PFSK-1 (cell line): ENCODE measurements at regions not wholly inside any gene's neighbourhood (a gene's known extent, or its start where the extent isn't known, plus 50 kb on each side); places are given as distances from the start of the nearest gene placed in this dataset.

Experiments
- FOXP2 ChIP-seq: optimal IDR thresholded peaks from 2 replicates; pipeline ENCODE3; 2011; ENCODE audit warnings: borderline replicate concordance, control low read depth, inconsistent platforms; ENCODE audit not compliant: insufficient read depth; ENCODE audit errors: extremely low read length, extremely low read depth
- POLR2AphosphoS5 ChIP-seq: IDR thresholded peaks from 2 replicates; pipeline ENCODE4 v1.6.1; 2012; ENCODE audit warnings: low read depth, mild to moderate bottlenecking, control low read depth, low read length, moderate library complexity
- SIN3A ChIP-seq: IDR thresholded peaks from 2 replicates; pipeline ENCODE4 v1.6.1; 2012; ENCODE audit warnings: mild to moderate bottlenecking, low read length, moderate library complexity, borderline replicate concordance; ENCODE audit not compliant: insufficient read depth
- TAF1 ChIP-seq: IDR thresholded peaks from 2 replicates; pipeline ENCODE4 v1.6.1; 2012; ENCODE audit warnings: low read length, control low read depth, borderline replicate concordance; ENCODE audit not compliant: insufficient read depth
- TF ChIP-seq, protein P1 (sequence below), 2 experiments: IDR thresholded peaks; 2 replicates each; pipeline versions ENCODE4 v1.6.1 to v1.8.0; 2011 to 2012; ENCODE audit warnings: low read depth in 2 of 2, low read length in 2 of 2, control low read depth in 1 of 2, inconsistent platforms in 1 of 2, mild to moderate bottlenecking in 1 of 2, moderate library complexity in 1 of 2; ENCODE audit not compliant: insufficient read depth in 1 of 2

DNA sequence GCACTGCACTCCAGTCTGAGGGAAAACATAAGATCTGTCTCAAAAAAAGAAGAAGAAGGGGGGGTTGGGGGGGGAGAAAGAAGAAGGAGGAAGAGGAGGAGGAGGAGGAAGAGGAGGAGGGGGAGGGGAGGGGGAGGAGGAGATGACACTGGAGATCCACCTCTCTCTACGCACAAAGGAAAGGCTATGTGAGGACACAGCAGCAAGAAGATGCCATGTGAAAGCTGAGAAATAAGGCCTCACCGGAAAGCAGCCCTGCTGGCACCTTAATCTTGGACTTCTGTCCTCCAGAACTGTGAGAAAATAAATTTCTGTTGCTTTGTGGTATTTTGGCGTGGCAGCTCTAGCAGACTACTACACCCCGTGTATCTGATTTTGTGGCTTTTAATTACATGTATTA lies 477.9 kb downstream of the MED13L start:
- no peak for TF ChIP-seq POLR2AphosphoS5
- no peak for TF ChIP-seq FOXP2
- no peak for TF ChIP-seq SIN3A
- TF ChIP-seq, protein P1, sequence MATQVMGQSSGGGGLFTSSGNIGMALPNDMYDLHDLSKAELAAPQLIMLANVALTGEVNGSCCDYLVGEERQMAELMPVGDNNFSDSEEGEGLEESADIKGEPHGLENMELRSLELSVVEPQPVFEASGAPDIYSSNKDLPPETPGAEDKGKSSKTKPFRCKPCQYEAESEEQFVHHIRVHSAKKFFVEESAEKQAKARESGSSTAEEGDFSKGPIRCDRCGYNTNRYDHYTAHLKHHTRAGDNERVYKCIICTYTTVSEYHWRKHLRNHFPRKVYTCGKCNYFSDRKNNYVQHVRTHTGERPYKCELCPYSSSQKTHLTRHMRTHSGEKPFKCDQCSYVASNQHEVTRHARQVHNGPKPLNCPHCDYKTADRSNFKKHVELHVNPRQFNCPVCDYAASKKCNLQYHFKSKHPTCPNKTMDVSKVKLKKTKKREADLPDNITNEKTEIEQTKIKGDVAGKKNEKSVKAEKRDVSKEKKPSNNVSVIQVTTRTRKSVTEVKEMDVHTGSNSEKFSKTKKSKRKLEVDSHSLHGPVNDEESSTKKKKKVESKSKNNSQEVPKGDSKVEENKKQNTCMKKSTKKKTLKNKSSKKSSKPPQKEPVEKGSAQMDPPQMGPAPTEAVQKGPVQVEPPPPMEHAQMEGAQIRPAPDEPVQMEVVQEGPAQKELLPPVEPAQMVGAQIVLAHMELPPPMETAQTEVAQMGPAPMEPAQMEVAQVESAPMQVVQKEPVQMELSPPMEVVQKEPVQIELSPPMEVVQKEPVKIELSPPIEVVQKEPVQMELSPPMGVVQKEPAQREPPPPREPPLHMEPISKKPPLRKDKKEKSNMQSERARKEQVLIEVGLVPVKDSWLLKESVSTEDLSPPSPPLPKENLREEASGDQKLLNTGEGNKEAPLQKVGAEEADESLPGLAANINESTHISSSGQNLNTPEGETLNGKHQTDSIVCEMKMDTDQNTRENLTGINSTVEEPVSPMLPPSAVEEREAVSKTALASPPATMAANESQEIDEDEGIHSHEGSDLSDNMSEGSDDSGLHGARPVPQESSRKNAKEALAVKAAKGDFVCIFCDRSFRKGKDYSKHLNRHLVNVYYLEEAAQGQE (IDR thresholded peaks at IDR 0.05; ENCODE audit: insufficient read depth in 1 of 2, low read depth in 2 of 2, low read length in 2 of 2), result no peak
- TF ChIP-seq TAF1, result no peak

DNA sequence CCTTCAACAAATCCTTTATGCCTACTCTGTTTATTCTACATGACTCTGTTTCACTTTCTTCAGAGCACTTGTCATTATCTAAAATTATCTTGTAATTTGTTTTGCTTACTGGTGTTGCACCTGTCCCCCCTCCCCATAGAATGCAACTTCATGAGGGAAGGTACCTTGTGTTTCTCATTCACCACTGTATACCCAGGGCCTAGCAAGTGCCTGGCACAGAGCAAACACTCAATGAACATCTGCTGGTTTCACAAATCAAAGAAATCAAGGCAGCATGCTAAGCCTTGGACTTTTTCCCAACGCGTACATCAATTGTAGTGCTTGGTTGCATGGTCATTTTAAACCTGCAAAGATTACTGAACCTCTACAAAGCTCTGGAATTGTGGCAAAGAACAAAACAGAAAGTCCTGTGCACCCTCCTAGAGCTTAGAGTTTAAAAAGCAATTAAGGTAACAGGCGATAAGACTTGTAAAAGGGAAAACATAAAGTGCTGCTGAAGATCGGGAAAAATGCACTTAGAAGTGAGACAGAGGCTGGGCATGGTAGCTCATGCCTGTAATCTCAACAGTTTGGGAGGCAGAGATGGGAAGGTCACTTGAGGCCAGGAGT lies 479.1 kb downstream of the MED13L start:
- no peak for TF ChIP-seq POLR2AphosphoS5
- no peak for TF ChIP-seq SIN3A
- TF ChIP-seq TAF1, result no peak
- no peak for TF ChIP-seq FOXP2
- TF ChIP-seq, protein P1 (IDR thresholded peaks at IDR 0.05; ENCODE audit: insufficient read depth in 1 of 2, low read depth in 2 of 2, low read length in 2 of 2), result no peak

DNA sequence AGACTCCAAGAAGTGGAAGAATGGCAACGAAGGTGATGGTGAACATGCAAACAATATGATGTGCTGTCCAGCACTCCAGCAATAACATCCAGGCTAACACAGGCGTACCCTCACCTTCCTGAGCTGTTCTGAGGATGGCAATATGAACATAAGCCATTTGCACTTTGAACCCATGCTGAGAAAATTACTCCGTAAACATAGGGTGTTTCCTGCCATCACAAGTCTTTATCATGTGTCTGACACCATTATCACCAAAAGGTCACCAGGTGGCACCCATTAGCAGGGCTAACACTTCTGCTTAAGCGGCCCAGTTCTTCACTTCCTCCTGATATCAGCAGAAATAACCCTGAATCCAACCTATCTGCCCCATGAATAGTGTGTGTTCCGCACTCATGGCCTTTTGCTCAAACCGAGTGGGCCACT lies 482.8 kb downstream of the MED13L start:
- no peak for TF ChIP-seq FOXP2
- no peak for TF ChIP-seq SIN3A
- TF ChIP-seq TAF1, result no peak
- no peak for TF ChIP-seq POLR2AphosphoS5
- TF ChIP-seq, protein P1 (IDR thresholded peaks at IDR 0.05; ENCODE audit: insufficient read depth in 1 of 2, low read depth in 2 of 2, low read length in 2 of 2), result no peak

DNA sequence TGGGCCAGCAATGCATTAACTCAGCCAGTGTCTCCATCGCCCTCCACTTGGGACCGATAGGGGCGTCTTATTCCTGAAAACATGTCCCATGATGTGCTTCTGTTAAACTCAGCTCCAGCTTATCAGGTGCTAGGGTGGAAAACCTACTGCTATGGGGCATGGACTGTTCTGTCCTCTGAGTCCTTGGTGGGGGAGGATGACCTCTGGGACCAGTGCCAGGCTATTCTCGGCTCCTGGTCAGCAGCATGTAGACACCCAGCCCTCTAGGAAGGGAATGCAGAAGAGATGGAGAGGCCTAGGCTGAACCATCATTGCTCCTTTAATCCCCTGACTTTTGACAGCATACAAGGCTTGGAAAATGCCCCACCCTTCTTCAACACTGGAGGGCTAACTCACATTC lies 486.2 kb downstream of the MED13L start:
- no peak for TF ChIP-seq TAF1
- TF ChIP-seq, protein P1 (IDR thresholded peaks at IDR 0.05; ENCODE audit: insufficient read depth in 1 of 2, low read depth in 2 of 2, low read length in 2 of 2), result no peak
- TF ChIP-seq POLR2AphosphoS5, result no peak
- TF ChIP-seq FOXP2, result no peak
- no peak for TF ChIP-seq SIN3A
